Neural progenitor cell (in vitro differentiated cells): ENCODE measurements at regions not wholly inside any gene's neighbourhood (a gene's known extent, or its start where the extent isn't known, plus 50 kb on each side); places are given as distances from the start of the nearest gene placed in this dataset.

ENCODE experiments used
- DNase-seq: peaks from one replicate; pipeline ENCODE4 v3.0.0-alpha.2; 2016; ENCODE audit warnings: low spot score
- H2AFZ ChIP-seq: fragments of 200-600 bp; sonication (generic); replicated peaks from 2 replicates; pipeline ENCODE4 v1.6.1; 2016; ENCODE audit warnings: antibody characterized with exemption
- H3F3A ChIP-seq: fragments of 200-600 bp; sonication (generic); 2 replicates; pipeline ENCODE4 v1.6.1; 2016; ENCODE audit warnings: antibody characterized with exemption, low read depth
- H3K27ac ChIP-seq: fragments of 200-600 bp; sonication (generic); 2 replicates; pipeline ENCODE4 v1.5.1; 2016; ENCODE audit warnings: mild to moderate bottlenecking
- H3K27me3 ChIP-seq: fragments of 200-600 bp; sonication (generic); 2 replicates; pipeline ENCODE4 v1.6.1; 2016; ENCODE audit warnings: mild to moderate bottlenecking, moderate library complexity
- H3K36me3 ChIP-seq: fragments of 200-600 bp; sonication (generic); 2 replicates; pipeline ENCODE4 v1.5.1; 2016
- H3K4me1 ChIP-seq: fragments of 200-600 bp; sonication (generic); 2 replicates; pipeline ENCODE4 v1.6.1; 2016; ENCODE audit warnings: mixed run types
- H3K4me2 ChIP-seq: fragments of 200-600 bp; sonication (generic); 2 replicates; pipeline ENCODE4 v1.6.1; 2016
- H3K4me3 ChIP-seq: fragments of 200-600 bp; sonication (generic); 2 replicates; pipeline ENCODE4 v1.5.1; 2016
- H3K79me2 ChIP-seq: fragments of 200-600 bp; sonication (generic); 2 replicates; pipeline ENCODE4 v1.6.1; 2016; ENCODE audit warnings: low read depth
- H3K9ac ChIP-seq: fragments of 200-600 bp; sonication (generic); 2 replicates; pipeline ENCODE4 v1.6.1; 2016
- H3K9me3 ChIP-seq: fragments of 200-600 bp; sonication (generic); 2 replicates; pipeline ENCODE4 v1.5.1; 2016; ENCODE audit warnings: low read depth
- H4K20me1 ChIP-seq: fragments of 200-600 bp; sonication (generic); 2 replicates; pipeline ENCODE4 v1.6.1; 2016; ENCODE audit warnings: low read depth
- H3K27ac Mint-ChIP-seq: 3 replicates; pipeline ENCODE4 v1.8.0; 2021; ENCODE audit warnings: mixed read lengths
- H3K27me3 Mint-ChIP-seq: 2 replicates; pipeline ENCODE4 v1.8.0; 2022; ENCODE audit warnings: low read depth, mild to moderate bottlenecking, inconsistent platforms, moderate library complexity, mixed read lengths; ENCODE audit not compliant: insufficient read depth
- H3K36me3 Mint-ChIP-seq: 3 replicates; pipeline ENCODE4 v1.8.0; 2021; ENCODE audit warnings: mixed read lengths
- H3K4me1 Mint-ChIP-seq: 3 replicates; pipeline ENCODE4 v1.8.0; 2021; ENCODE audit warnings: mixed read lengths
- H3K4me3 Mint-ChIP-seq: 3 replicates; pipeline ENCODE4 v1.8.0; 2021; ENCODE audit warnings: mild to moderate bottlenecking, moderate library complexity, mixed read lengths
- H3K9me3 Mint-ChIP-seq: 3 replicates; pipeline ENCODE4 v1.8.0; 2020; ENCODE audit warnings: mixed read lengths
- CTCF ChIP-seq: fragments of 200-600 bp; sonication (generic); IDR thresholded peaks from 2 replicates; pipeline ENCODE4 v1.5.1; 2017; ENCODE audit warnings: antibody characterized with exemption, mild to moderate bottlenecking
- EZH2 ChIP-seq: fragments of 200-600 bp; sonication (generic); IDR thresholded peaks from 2 replicates; pipeline ENCODE4 v1.6.1; 2017; ENCODE audit warnings: antibody characterized with exemption, mild to moderate bottlenecking, moderate library complexity
- EZH2phosphoT487 ChIP-seq: fragments of 200-600 bp; sonication (generic); IDR thresholded peaks from 2 replicates; pipeline ENCODE4 v1.6.1; 2017; ENCODE audit warnings: antibody characterized with exemption

- no peaks in the 10 kb centered on the region for H3K27me3 ChIP-seq
- H3K79me2 ChIP-seq = no peaks in the 10 kb centered on the region
- H3K27ac ChIP-seq = no peak overlapping the region
- Mint-ChIP-seq H3K4me1 (peaks cover 45% of the 10 kb centered on the region), H3K27me3 (no peaks in the 10 kb centered on the region), H3K36me3 (peaks cover 4% of the 10 kb centered on the region), H3K9me3 (peaks cover 25% of the 10 kb centered on the region), H3K27ac (no peak overlapping the region), H3K4me3 (no peak overlapping the region)
- TF ChIP-seq EZH2phosphoT487 (no peak), EZH2 (no peak), CTCF (no peak)
- no peak overlapping the region for H3K4me3 ChIP-seq
- DNase-seq = no peak
- no peaks in the 10 kb centered on the region for H3K36me3 ChIP-seq
- H3K9ac ChIP-seq = no peak overlapping the region
- H3K4me1 ChIP-seq = peaks cover 5% of the 10 kb centered on the region
- peaks cover 11% of the 10 kb centered on the region for H3K9me3 ChIP-seq
- no peaks in the 10 kb centered on the region for H3F3A ChIP-seq
- no peak overlapping the region for H2AFZ ChIP-seq
- no peaks in the 10 kb centered on the region for H4K20me1 ChIP-seq
- no peak overlapping the region for H3K4me2 ChIP-seq
Measured at GRCh38 chr5:3511934-3512333, 83.7 kb upstream of the IRX1 start.

GRCh38 chr5:3511519-3511918 lies 84.1 kb upstream of the IRX1 start:
- no peaks in the 10 kb centered on the region for H3K27me3 ChIP-seq
- H4K20me1 ChIP-seq = no peaks in the 10 kb centered on the region
- H3F3A ChIP-seq = no peaks in the 10 kb centered on the region
- H3K9me3 Mint-ChIP-seq = peaks cover 25% of the 10 kb centered on the region
- H3K9me3 ChIP-seq = peaks cover 11% of the 10 kb centered on the region
- H3K4me2 ChIP-seq = no peak overlapping the region
- H2AFZ ChIP-seq = no peak overlapping the region
- no peak overlapping the region for H3K4me3 ChIP-seq
- no peak overlapping the region for H3K4me3 Mint-ChIP-seq
- peaks cover 3% of the 10 kb centered on the region for H3K4me1 ChIP-seq
- DNase-seq = no peak
- TF ChIP-seq EZH2 = no peak
- no peak for TF ChIP-seq CTCF
- no peak for TF ChIP-seq EZH2phosphoT487
- peaks cover 4% of the 10 kb centered on the region for H3K36me3 Mint-ChIP-seq
- peaks cover 41% of the 10 kb centered on the region for H3K4me1 Mint-ChIP-seq
- no peak overlapping the region for H3K27ac ChIP-seq
- H3K27me3 Mint-ChIP-seq = no peaks in the 10 kb centered on the region
- no peaks in the 10 kb centered on the region for H3K36me3 ChIP-seq
- H3K9ac ChIP-seq = no peak overlapping the region
- H3K27ac Mint-ChIP-seq = no peak overlapping the region
- H3K79me2 ChIP-seq = no peaks in the 10 kb centered on the region

- H3K27ac ChIP-seq = no peak overlapping the region
- no peaks in the 10 kb centered on the region for H3K36me3 ChIP-seq
- no peak overlapping the region for H3K27ac Mint-ChIP-seq
- no peaks in the 10 kb centered on the region for H3K27me3 Mint-ChIP-seq
- peaks cover 25% of the 10 kb centered on the region for H3K9me3 Mint-ChIP-seq
- H3F3A ChIP-seq = no peaks in the 10 kb centered on the region
- peaks cover 11% of the 10 kb centered on the region for H3K9me3 ChIP-seq
- no peaks in the 10 kb centered on the region for H3K79me2 ChIP-seq
- no peak overlapping the region for H3K4me3 Mint-ChIP-seq
- no peaks in the 10 kb centered on the region for H4K20me1 ChIP-seq
- no peak overlapping the region for H3K9ac ChIP-seq
- H3K36me3 Mint-ChIP-seq = peaks cover 4% of the 10 kb centered on the region
- DNase-seq = no peak
- TF ChIP-seq CTCF = no peak
- TF ChIP-seq EZH2 = no peak
- TF ChIP-seq EZH2phosphoT487 = no peak
- peak overlapping the region; percentile 38 for H2AFZ ChIP-seq
- H3K4me2 ChIP-seq = no peak overlapping the region
- H3K4me1 Mint-ChIP-seq = peaks cover 38% of the 10 kb centered on the region
- peaks cover 3% of the 10 kb centered on the region for H3K4me1 ChIP-seq
- no peak overlapping the region for H3K4me3 ChIP-seq
- no peaks in the 10 kb centered on the region for H3K27me3 ChIP-seq
Measured at GRCh38 chr5:3510642-3511417, 84.8 kb upstream of the IRX1 start.
